Heart right ventricle (tissue), 16 donors: ENCODE measurements at regions not wholly inside any gene's neighbourhood (a gene's known extent, or its start where the extent isn't known, plus 50 kb on each side); places are given as distances from the start of the nearest gene placed in this dataset.

ENCODE experiments used
- ATAC-seq, 8 donors: fragments of 200-7000 bp; cut with Tn5 transposase; one replicate each; pipeline ENCODE4 v1.9.1; 2020; ENCODE audit warnings: mild to moderate bottlenecking in 8 of 8, moderate library complexity in 8 of 8, moderate number of reproducible peaks in 1 of 8
- DNase-seq, 2 donors: peaks; one replicate each; pipeline ENCODE4 v3.0.0-alpha.2; 2020
- H3K27ac ChIP-seq, 10 donors: fragments of 200-600 bp; sonication (generic) in 2 of 10; one replicate each; pipeline versions ENCODE4 v1.5.0 to v1.8.0; 2020 to 2022; ENCODE audit warnings: mild to moderate bottlenecking in 3 of 10
- H3K27me3 ChIP-seq, 7 donors: fragments of 200-600 bp; one replicate each; pipeline ENCODE4 v1.8.0; 2021 to 2022; ENCODE audit warnings: mild to moderate bottlenecking in 2 of 7
- H3K36me3 ChIP-seq, 9 donors: fragments of 200-600 bp; sonication (generic) in 1 of 9; one replicate each; pipeline versions ENCODE4 v1.5.0 to v1.8.0; 2020 to 2022; ENCODE audit warnings: mild to moderate bottlenecking in 2 of 9
- H3K4me1 ChIP-seq, 9 donors: fragments of 200-600 bp; sonication (generic) in 1 of 9; one replicate each; pipeline versions ENCODE4 v1.5.0 to v1.8.0; 2020 to 2022; ENCODE audit warnings: mild to moderate bottlenecking in 4 of 9
- H3K4me3 ChIP-seq, 10 donors: fragments of 200-600 bp; sonication (generic) in 2 of 10; one replicate each; pipeline versions ENCODE4 v1.5.0 to v1.8.0; 2020 to 2022; ENCODE audit warnings: mild to moderate bottlenecking in 7 of 10, moderate library complexity in 2 of 10
- H3K9me3 ChIP-seq, 11 donors: fragments of 200-600 bp in 10 of 11; sonication (generic) in 2 of 11; one replicate each; pipeline versions ENCODE4 v1.5.0 to v1.8.0; 2013 to 2022; ENCODE audit warnings: mild to moderate bottlenecking in 2 of 11, control low read depth in 1 of 11, moderate library complexity in 1 of 11
- CTCF ChIP-seq, 9 donors: fragments of 200-600 bp; sonication (generic) in 2 of 9; IDR thresholded peaks; one replicate each; pipeline versions ENCODE4 v1.5.0 to v1.8.0; 2021 to 2022; ENCODE audit warnings: antibody characterized with exemption in 9 of 9, mild to moderate bottlenecking in 5 of 9, moderate library complexity in 1 of 9
- WGBS, 2 donors: extraction: QIAGEN DNeasy Blood & Tissue Kit; methylation state at CpG; one replicate each; pipeline ENCODE4 v1.1.7; 2013; ENCODE audit warnings: inconsistent platforms in 1 of 2; 5-methylcytosine and 5-hydroxymethylcytosine counted together
- intact Hi-C, 10 donors: fragments of 100-400 bp; cut with DNase I; formaldehyde crosslinking; loops; one replicate each; pipeline versions ENCODE4 v1.11.1 to v1.14.2; 2022
- donor health status: Arrhythmogenic right ventricular cardiomyopathy.
- donor health status: ischemic (EF 13 %, LVEDD 7.1; RV severe dilation, severe dysfunction).
- donor health status: healthy with polysubstance abuse.
- donor health status: DM: no; HTN: yes; CAD: no.
- donor health status: DM: no; HTN: no; CAD: no.
- donor health status: ischemic (EF 25% LVEDD 6.9; RV normal size, moderate dysfunction).
- donor health status: ischemic (EF 25% LVEDD 5.7; RV mildly dilated, moderate dysfunction).
- donor health status: healthy.
- donor health status: DM: yes; HTN: yes; CAD: no.
- donor health status: Ischemic cardiomyopathy.
- donor health status: ischemic (EF 35%, LVEDD 5.7; RV mildly dilated, moderate dysfunction).
- donor health status: nonischemic (EF 11% LVEDD 7.7; RV severe dilation, severe dysfunction).
- donor health status: DM: yes; HTN: yes; CAD: no.
- donor health status: PGD.
- donor health status: ischemic (EF 29% LVEDD 5.4; RV normal size, mild dysfunction).
- donor health status: nonischemic (EF 23%, LVEDD 6.1; RV moderate dilation, normal function).

GRCh38 chr4:14850455-14851097 is 151.7 kb upstream of the CPEB2 start:
- intact Hi-C loops = no loop called here
- Histone ChIP-seq H3K4me3 (no peak overlapping the region), H3K36me3 (no peaks in the 10 kb centered on the region), H3K27me3 (no peaks in the 10 kb centered on the region), H3K9me3 (peaks cover 0 to 2% (median 0%) of the 10 kb centered on the region in 11 donors), H3K27ac (no peak overlapping the region), H3K4me1 (peaks cover 0 to 10% (median 0%) of the 10 kb centered on the region in 9 donors)
- 78 to 85% methylated on average over 1 of the region's 1 CpG for WGBS, 2 donors
- no peak for DNase-seq
- no peak for ATAC-seq
- no peak for TF ChIP-seq CTCF (IDR thresholded peaks at IDR 0.05)

- Histone ChIP-seq H3K36me3 (no peaks in the 10 kb centered on the region), H3K9me3 (peaks cover 0 to 5% (median 0%) of the 10 kb centered on the region in 11 donors), H3K27me3 (no peaks in the 10 kb centered on the region), H3K27ac (no peak overlapping the region), H3K4me1 (peaks cover 0 to 34% (median 0%) of the 10 kb centered on the region in 9 donors), H3K4me3 (no peak overlapping the region)
- DNase-seq (no peak), ATAC-seq (no peak)
- no peak for TF ChIP-seq CTCF (IDR thresholded peaks at IDR 0.05)
- intact Hi-C loops = no loop called here
- 92 to 97% methylated on average over 2 of the region's 2 CpGs for WGBS, 2 donors
These were observed 148.9 kb upstream of the CPEB2 start for GRCh38 chr4:14853176-14853943.

- ATAC-seq = no peak
- H3K27ac ChIP-seq = peak overlapping the region in 1 of 10 donors; percentile 45
- H3K9me3 ChIP-seq = peaks cover 0 to 5% (median 0%) of the 10 kb centered on the region in 11 donors
- H3K4me3 ChIP-seq = no peak overlapping the region
- no peak for TF ChIP-seq CTCF (IDR thresholded peaks at IDR 0.05)
- no peak for DNase-seq
- no peaks in the 10 kb centered on the region for H3K27me3 ChIP-seq
- H3K36me3 ChIP-seq = no peaks in the 10 kb centered on the region
- WGBS, 2 donors = 93 to 94% methylated on average over 4 of the region's 4 CpGs
- H3K4me1 ChIP-seq = peaks cover 0 to 31% (median 0%) of the 10 kb centered on the region in 9 donors
- intact Hi-C loops = no loop called here
These were observed 146.6 kb upstream of the CPEB2 start for GRCh38 chr4:14855719-14856061.

- intact Hi-C loops = no loop called here
- DNase-seq (peak in 1 of 2 donors; percentile 17), ATAC-seq (peak in 7 of 8 donors; percentile 61 to 91 (median 79))
- Histone ChIP-seq H3K27ac (peak overlapping the region in 1 of 10 donors; percentile 45), H3K4me3 (no peak overlapping the region), H3K4me1 (peaks cover 0 to 25% (median 0%) of the 10 kb centered on the region in 9 donors), H3K27me3 (peaks cover 0 to under 1% (median 0%) of the 10 kb centered on the region in 7 donors), H3K9me3 (peaks cover 0 to 5% (median 0%) of the 10 kb centered on the region in 11 donors), H3K36me3 (no peaks in the 10 kb centered on the region)
- WGBS, 2 donors = 52% methylated on average over 5 of the region's 5 CpGs
- TF ChIP-seq CTCF (IDR thresholded peaks at IDR 0.05) = no peak
These were observed 146.0 kb upstream of the CPEB2 start for GRCh38 chr4:14856062-14856933.
